ENCODE measurements at regions not wholly inside any gene's neighbourhood (a gene's known extent, or its start where the extent isn't known, plus 50 kb on each side); places are given as distances from the start of the nearest gene placed in this dataset.

GRCh38 chr2:7896940-7897487 lies 784.8 kb upstream of the ID2 start:
- DNase-seq: no peak
- Histone ChIP-seq H3K4me1 (peaks cover 0 to 17% (median 0%) of the 10 kb centered on the region in 3 donors), H3K9me3 (no peaks in the 10 kb centered on the region), H3K4me3 (no peak overlapping the region), H3K27me3 (no peaks in the 10 kb centered on the region), H3K36me3 (no peaks in the 10 kb centered on the region), H3K27ac (no peak overlapping the region)
- intact Hi-C loops (cut with DNase I): no loop called here
- 90 to 92% methylated on average over 5 of the region's 5 CpGs for WGBS, 2 donors
- FAIRE-seq: no peak
- TF ChIP-seq CTCF (IDR thresholded peaks at IDR 0.05): no peak
- ATAC-seq: no peak

- ATAC-seq (peak in 3 of 4 donors; percentile 26 to 46 (median 38)), DNase-seq (no peak), FAIRE-seq (no peak)
- Histone ChIP-seq H3K27me3 (no peaks in the 10 kb centered on the region), H3K27ac (peak overlapping the region in 1 of 4 donors; percentile 14), H3K36me3 (no peaks in the 10 kb centered on the region), H3K4me3 (no peak overlapping the region), H3K4me1 (peaks cover 0 to 17% (median 0%) of the 10 kb centered on the region in 3 donors), H3K9me3 (no peaks in the 10 kb centered on the region)
- TF ChIP-seq CTCF (IDR thresholded peaks at IDR 0.05): no peak
- WGBS, 2 donors: 19 to 24% methylated on average over 5 of the region's 5 CpGs
- intact Hi-C loops (cut with DNase I): no loop called here
These were observed 782.6 kb upstream of the ID2 start for GRCh38 chr2:7899241-7899640.

- Histone ChIP-seq H3K9me3 (no peaks in the 10 kb centered on the region), H3K4me3 (no peak overlapping the region), H3K27me3 (no peaks in the 10 kb centered on the region), H3K4me1 (peaks cover 0 to 17% (median 0%) of the 10 kb centered on the region in 3 donors), H3K27ac (peak overlapping the region in 2 of 4 donors; percentile 10 to 14), H3K36me3 (no peaks in the 10 kb centered on the region)
- DNase-seq (peak in 1 of 6 donors; percentile 3), FAIRE-seq (no peak), ATAC-seq (peak; percentile 70 to 82 (median 76))
- WGBS, 2 donors: 30 to 36% methylated on average over 1 of the region's 1 CpG
- no peak for TF ChIP-seq CTCF (IDR thresholded peaks at IDR 0.05)
- intact Hi-C loops (cut with DNase I): no loop called here
These were observed 781.9 kb upstream of the ID2 start for GRCh38 chr2:7899923-7900322.

GRCh38 chr2:7900593-7900992 lies 781.3 kb upstream of the ID2 start:
- H3K9me3 ChIP-seq: no peaks in the 10 kb centered on the region
- no peak overlapping the region for H3K4me3 ChIP-seq
- DNase-seq (peak in 3 of 6 donors; percentile 50 to 62 (median 55)), FAIRE-seq (no peak), ATAC-seq (peak; percentile 79 to 87 (median 83))
- WGBS, 2 donors: 74 to 76% methylated on average over 5 of the region's 5 CpGs
- TF ChIP-seq CTCF (IDR thresholded peaks at IDR 0.05): no peak
- H3K27ac ChIP-seq: no peak overlapping the region
- no peaks in the 10 kb centered on the region for H3K36me3 ChIP-seq
- no peaks in the 10 kb centered on the region for H3K27me3 ChIP-seq
- intact Hi-C loops (cut with DNase I): no loop called here
- peaks cover 0 to 17% (median 0%) of the 10 kb centered on the region in 3 donors for H3K4me1 ChIP-seq

GRCh38 chr2:7902251-7902765 lies 779.5 kb upstream of the ID2 start:
- no peak for TF ChIP-seq CTCF (IDR thresholded peaks at IDR 0.05)
- Histone ChIP-seq H3K4me3 (no peak overlapping the region), H3K27me3 (no peaks in the 10 kb centered on the region), H3K36me3 (no peaks in the 10 kb centered on the region), H3K27ac (no peak overlapping the region), H3K4me1 (peaks cover 0 to 17% (median 0%) of the 10 kb centered on the region in 3 donors), H3K9me3 (no peaks in the 10 kb centered on the region)
- FAIRE-seq (no peak), ATAC-seq (no peak), DNase-seq (no peak)
- 59 to 63% methylated on average over 5 of the region's 5 CpGs for WGBS, 2 donors
- intact Hi-C loops (cut with DNase I): no loop called here
